GM19467 (cell line): ENCODE measurements at regions not wholly inside any gene's neighbourhood (a gene's known extent, or its start where the extent isn't known, plus 50 kb on each side); places are given as distances from the start of the nearest gene placed in this dataset.

Experiments
- ATAC-seq: cut with Tn5 transposase; IDR thresholded peaks from one replicate; pipeline ENCODE4 v1.9.1; 2021; ENCODE audit warnings: mild to moderate bottlenecking, moderate library complexity; ENCODE audit not compliant: unreplicated experiment

- ATAC-seq: no peak
These were observed 806.3 kb downstream of the PDHA2 start for GRCh38 chr4:96646146-96646545.

GRCh38 chr4:96649536-96649935 lies 809.6 kb downstream of the PDHA2 start:
- ATAC-seq: no peak

- no peak for ATAC-seq
These were observed 812.3 kb downstream of the PDHA2 start for GRCh38 chr4:96652158-96652557.

GRCh38 chr4:96652821-96653220 lies 812.9 kb downstream of the PDHA2 start:
- ATAC-seq: no peak

- no peak for ATAC-seq
These were observed 814.2 kb downstream of the PDHA2 start for GRCh38 chr4:96654045-96654444.

- ATAC-seq: no peak
These were observed 830.5 kb downstream of the PDHA2 start for GRCh38 chr4:96670381-96670780.

- no peak for ATAC-seq
These were observed 835.5 kb downstream of the PDHA2 start for GRCh38 chr4:96675416-96675815.

GRCh38 chr4:96675896-96676295 lies 836.0 kb downstream of the PDHA2 start:
- ATAC-seq: no peak

- no peak for ATAC-seq
These were observed 837.0 kb downstream of the PDHA2 start for GRCh38 chr4:96676754-96677435.

- ATAC-seq: no peak
These were observed 837.6 kb downstream of the PDHA2 start for GRCh38 chr4:96677499-96677898.

- no peak for ATAC-seq
These were observed 841.3 kb downstream of the PDHA2 start for GRCh38 chr4:96681218-96681617.

- no peak for ATAC-seq
These were observed 845.8 kb downstream of the PDHA2 start for GRCh38 chr4:96685691-96686090.

GRCh38 chr4:96691521-96691920 lies 851.6 kb downstream of the PDHA2 start:
- no peak for ATAC-seq

GRCh38 chr4:96698831-96699230 lies 858.9 kb downstream of the PDHA2 start:
- ATAC-seq: no peak

- ATAC-seq: no peak
These were observed 863.4 kb downstream of the PDHA2 start for GRCh38 chr4:96703265-96703664.

- ATAC-seq: no peak
These were observed 868.9 kb downstream of the PDHA2 start for GRCh38 chr4:96708766-96709165.

GRCh38 chr4:96713271-96713850 lies 873.5 kb downstream of the PDHA2 start:
- no peak for ATAC-seq

GRCh38 chr4:96729641-96730040 lies 889.7 kb downstream of the PDHA2 start:
- no peak for ATAC-seq

- no peak for ATAC-seq
These were observed 890.5 kb downstream of the PDHA2 start for GRCh38 chr4:96730432-96730831.

GRCh38 chr4:96736352-96736889 lies 896.5 kb downstream of the PDHA2 start:
- no peak for ATAC-seq

- no peak for ATAC-seq
These were observed 899.2 kb downstream of the PDHA2 start for GRCh38 chr4:96739101-96739500.

GRCh38 chr4:96742332-96743014 lies 902.6 kb downstream of the PDHA2 start:
- no peak for ATAC-seq
